GM18502 (cell line): ENCODE measurements at regions not wholly inside any gene's neighbourhood (a gene's known extent, or its start where the extent isn't known, plus 50 kb on each side); places are given as distances from the start of the nearest gene placed in this dataset.

Source experiments
- ATAC-seq: cut with Tn5 transposase; IDR thresholded peaks from one replicate; pipeline ENCODE4 v1.9.1; 2021; ENCODE audit warnings: mild to moderate bottlenecking; ENCODE audit not compliant: unreplicated experiment, poor library complexity

DNA sequence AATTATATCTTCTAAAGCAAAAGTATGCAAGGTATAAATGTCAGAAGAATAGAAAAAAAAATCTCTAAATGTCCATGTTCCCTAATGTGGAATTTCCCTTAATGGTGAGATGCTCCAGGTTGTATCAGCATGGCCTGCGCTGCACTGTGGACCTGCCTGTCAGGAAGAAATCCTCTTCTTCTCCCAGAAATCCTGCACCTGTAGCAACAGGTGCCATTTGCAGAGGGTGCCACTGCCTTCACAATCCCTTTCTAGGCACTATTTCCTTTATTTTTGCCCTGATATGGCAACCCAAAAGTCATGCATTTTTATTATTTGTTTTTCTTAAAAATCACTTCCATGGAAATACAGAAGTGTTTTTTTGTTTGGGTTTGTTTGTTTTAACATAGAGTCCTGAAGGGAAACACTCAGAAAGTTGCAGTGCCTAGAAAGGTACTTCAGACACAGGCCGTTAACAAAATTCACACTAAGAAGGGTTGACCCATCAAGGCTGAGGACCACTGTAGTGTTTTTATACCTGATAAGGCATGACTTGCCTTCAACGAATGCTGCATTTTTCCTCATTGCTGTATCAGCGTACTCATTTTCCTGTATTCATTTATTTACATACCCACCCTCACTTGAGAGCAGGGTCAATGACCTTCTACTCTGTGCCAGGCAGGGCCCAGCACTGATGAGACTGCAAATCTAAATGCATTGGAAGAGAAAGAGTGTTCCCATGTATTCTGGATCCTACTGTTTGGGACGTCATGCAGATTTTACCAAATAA, 177.8 kb downstream of the SNX18 start:
- ATAC-seq = no peak

GRCh38 chr5:54693936-54694657, 176.5 kb downstream of the SNX18 start:
- no peak for ATAC-seq

- ATAC-seq = no peak
Measured at GRCh38 chr5:54692631-54693030, 175.1 kb downstream of the SNX18 start.

DNA sequence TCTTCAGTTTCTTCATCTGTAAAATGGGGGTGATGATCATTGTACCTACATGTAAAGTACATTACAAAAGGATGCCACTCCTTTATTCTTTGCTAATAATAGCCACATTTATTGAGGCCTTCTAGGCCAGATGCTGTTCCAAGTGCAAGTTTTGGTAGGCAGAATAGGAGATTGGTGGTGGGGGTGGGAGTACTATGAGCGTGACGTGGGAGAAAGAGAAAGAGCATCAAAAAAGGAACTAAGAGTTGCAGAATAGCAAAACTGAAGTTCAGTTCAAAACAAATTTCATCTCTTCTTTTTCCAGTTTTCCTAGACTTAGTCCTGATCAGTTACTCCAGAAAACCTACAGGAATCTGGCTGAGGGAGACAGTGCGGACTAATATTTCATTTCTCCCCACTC, 174.1 kb downstream of the SNX18 start:
- ATAC-seq = no peak

DNA sequence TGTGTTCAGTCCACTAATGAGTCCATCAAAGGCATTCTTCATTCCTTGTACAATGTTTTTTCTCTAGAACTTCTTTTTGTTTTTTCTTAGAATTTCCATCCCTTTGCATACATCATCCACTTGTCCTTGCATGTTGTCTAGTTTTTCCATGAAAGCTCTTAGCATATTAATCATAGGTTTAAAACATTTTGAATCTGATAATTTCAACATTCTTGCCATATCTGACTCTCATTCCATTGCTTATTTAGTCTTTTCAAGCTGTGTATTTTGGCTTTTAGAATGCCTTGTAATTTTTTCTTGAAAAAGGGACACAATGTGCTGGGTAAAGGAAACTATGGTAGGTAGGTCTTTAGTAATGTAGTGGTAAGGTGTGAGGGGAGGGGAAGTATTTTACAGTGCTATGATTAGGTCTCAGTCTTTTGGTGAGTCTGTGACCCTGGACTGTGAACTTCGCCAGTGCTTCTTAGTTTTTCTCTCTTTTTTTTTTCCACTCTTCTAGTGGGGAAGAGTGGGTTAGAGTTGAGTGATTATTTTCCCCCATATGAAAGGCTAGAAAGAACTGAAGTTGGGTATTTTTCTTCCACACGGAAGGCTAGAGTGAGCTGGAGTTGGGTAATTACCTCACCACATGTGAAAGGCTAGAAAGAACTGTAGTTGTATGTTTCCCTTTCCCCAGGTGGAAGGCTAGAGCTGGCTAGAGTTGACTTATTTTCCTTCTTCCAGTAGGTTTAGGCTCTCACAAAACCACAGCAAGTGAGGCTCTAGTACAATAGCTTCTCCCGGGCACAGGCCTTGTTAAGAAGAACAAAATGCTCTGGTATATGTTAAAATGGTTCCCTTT, 172.1 kb downstream of the SNX18 start:
- no peak for ATAC-seq

- ATAC-seq = no peak
Measured at GRCh38 chr5:54680998-54681397, 163.4 kb downstream of the SNX18 start.

DNA sequence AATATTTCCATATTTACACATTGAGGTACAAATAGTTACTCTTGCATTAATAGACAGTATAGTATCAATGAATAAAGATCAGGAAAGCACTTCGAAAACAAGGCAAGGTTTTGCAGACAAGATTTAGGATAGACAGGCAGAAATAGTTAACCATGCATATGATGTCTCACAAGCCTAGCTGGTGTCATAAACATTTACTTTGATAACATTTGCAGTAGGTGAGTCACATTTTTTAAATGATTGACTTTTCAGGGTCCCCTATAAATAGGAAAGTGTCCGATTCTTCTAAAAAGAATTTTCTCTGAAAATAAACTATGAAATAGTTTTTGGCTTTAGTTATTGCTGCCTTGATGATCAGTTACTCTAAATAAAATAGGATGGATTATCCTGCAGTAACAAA, 162.1 kb downstream of the SNX18 start:
- no peak for ATAC-seq

DNA sequence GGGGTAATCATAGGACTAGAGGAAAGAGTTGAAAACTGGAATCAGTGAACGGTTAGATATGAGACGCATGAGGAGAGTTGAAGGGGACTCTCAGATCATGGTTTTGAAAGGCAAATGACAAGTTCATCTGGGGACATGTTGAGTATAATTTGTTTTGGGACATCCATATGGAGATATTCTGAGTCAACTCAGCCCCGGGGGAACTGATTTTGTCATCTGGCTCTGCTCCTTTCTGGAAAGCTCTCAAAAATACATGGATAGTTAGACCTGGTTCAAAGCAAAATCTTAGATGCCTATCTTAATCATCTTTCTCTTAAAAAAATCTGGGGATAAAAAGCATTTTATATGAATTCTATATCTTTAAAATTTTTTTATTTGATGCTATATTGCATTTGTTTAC, 161.2 kb downstream of the SNX18 start:
- ATAC-seq = no peak

DNA sequence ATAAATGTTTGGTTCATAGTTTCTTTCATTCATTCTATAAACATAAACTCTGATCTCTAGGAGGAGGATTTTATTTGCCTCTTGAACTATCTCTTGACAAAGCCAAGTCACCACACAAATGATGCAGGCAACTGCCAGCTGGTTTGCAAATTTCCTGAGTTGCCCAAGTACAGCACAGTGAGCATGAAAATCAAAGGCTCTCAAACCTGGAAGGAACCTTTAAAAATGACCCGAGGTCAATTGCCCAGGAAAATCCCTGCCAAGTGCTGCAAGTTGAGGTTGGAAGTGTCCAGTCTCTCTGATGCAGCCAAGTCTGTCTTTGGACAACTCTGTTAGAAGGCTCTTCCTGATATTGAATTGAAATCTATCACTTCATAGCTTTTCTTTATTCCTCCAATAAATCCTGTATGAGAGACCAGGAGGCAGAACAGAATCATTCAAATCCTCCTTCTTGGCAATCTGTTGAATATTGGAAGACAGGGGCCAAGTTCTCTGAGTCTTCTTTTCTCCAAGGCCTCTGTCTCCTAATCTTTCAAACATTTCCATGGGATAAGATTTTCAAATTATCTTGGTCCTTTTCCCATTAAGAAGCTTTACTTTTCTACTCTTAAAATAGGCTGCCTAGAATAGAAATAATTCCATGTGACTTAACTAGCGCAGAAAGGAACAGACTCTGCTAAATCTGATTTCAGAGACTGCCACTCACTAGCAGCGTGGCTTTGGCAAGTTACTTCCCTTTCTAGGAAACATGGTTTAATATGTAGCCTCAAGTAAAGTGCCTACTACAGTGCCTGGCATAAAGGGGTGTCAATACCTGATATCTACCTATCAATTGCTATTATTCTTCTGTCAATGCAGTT, 159.2 kb downstream of the SNX18 start:
- no peak for ATAC-seq

GRCh38 chr5:54673523-54674225, 156.1 kb downstream of the SNX18 start:
- ATAC-seq = peak; percentile 94

GRCh38 chr5:54672871-54673270, 155.3 kb downstream of the SNX18 start:
- no peak for ATAC-seq

- no peak for ATAC-seq
Measured at GRCh38 chr5:54671681-54672080, 154.1 kb downstream of the SNX18 start.

- ATAC-seq = no peak
Measured at GRCh38 chr5:54671111-54671531, 153.6 kb downstream of the SNX18 start.

DNA sequence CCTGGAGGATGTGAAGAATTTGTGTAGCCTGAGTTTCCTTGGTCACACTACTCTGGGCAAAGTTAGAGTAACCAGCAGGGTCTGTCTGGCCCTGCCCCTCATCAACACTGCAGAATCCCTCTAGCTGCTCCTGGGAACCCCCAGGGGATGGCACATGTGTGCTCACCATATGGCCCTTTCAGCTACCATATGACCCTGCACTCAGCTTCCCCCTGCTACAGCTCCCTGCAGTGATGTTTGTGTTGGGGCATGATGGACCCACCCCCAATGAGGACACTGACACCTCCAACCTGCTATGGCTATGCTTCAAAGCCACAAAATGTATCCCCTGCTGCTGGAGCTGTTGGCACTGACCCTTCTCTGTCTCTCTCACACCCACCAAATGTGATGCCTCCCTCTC, 152.7 kb downstream of the SNX18 start:
- no peak for ATAC-seq

DNA sequence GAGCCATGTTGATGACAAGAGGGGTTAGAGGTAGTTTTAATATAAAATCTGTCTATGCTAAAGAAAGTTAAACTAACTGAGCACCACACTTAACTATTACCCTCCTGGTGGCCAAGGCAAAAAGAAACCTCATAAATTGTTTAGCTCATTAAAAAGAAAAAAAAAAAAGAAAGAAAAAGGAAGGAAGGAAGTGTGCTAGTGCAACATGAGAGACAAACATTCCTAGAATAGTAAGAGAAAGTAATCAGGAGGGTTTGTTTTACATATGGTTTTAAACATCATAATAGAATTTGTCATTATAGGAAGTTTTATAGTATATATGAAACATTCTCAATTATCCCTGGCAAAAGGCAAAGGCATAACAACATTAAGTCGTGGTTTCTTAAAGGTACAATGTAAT, 152.3 kb downstream of the SNX18 start:
- no peak for ATAC-seq

- ATAC-seq = no peak
Measured at GRCh38 chr5:54669285-54669684, 151.7 kb downstream of the SNX18 start.

DNA sequence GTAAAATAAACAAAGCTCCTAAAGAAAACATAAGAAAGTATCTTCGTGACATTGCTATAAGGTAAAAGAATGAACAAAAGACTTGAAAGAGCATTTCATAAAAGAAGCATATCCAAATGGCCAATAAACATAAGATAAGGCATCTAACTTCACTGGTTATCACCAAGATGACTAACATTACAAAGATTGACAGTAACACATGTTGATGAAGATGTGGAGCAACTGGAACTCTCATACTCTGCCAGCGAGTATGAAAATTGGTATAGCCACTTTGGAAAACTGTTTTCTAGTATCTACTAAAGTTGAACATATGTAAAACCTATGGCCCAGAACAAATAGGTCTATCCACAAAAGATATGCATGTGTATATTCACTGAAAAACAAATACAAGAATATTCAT, 150.5 kb downstream of the SNX18 start:
- ATAC-seq = no peak

- no peak for ATAC-seq
Measured at GRCh38 chr5:54667136-54667535, 149.6 kb downstream of the SNX18 start.

DNA sequence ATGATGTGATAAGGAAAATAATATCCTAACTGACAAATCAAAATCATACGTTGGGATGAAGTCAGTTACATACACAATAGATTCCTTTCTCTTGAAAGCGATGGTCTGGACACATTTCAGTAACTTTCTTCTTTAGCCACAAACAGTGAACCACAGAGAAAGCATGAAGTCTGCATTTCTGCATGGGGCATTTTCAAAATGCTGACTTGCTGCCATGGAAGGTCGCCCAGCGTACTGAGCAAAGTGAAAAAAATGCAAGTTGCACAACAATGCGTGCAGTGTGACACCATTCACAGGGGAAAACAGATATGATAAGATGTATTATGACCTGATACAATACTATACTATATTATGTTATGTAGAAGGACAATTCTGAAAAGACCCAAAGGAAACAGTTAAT, 146.3 kb downstream of the SNX18 start:
- ATAC-seq = no peak

GRCh38 chr5:54661111-54661510, 143.6 kb downstream of the SNX18 start:
- no peak for ATAC-seq
